Fibroblast of mammary gland (primary cell): ENCODE measurements at regions not wholly inside any gene's neighbourhood (a gene's known extent, or its start where the extent isn't known, plus 50 kb on each side); places are given as distances from the start of the nearest gene placed in this dataset.

Experiments
- DNase-seq: peaks from one replicate; pipeline ENCODE4 v3.0.0-alpha.2; 2010; ENCODE audit warnings: low read depth
- H3K4me3 ChIP-seq: 2 replicates; pipeline ENCODE4 v1.5.1; 2011; ENCODE audit warnings: low read depth, mild to moderate bottlenecking, low read length, moderate library complexity; ENCODE audit not compliant: control insufficient read depth
- TF ChIP-seq, protein P1 (sequence below): conservative IDR thresholded peaks from 2 replicates; pipeline ENCODE4 v1.5.1; 2011; ENCODE audit warnings: low read depth, low read length, inconsistent platforms; ENCODE audit not compliant: control insufficient read depth, insufficient read depth

DNA sequence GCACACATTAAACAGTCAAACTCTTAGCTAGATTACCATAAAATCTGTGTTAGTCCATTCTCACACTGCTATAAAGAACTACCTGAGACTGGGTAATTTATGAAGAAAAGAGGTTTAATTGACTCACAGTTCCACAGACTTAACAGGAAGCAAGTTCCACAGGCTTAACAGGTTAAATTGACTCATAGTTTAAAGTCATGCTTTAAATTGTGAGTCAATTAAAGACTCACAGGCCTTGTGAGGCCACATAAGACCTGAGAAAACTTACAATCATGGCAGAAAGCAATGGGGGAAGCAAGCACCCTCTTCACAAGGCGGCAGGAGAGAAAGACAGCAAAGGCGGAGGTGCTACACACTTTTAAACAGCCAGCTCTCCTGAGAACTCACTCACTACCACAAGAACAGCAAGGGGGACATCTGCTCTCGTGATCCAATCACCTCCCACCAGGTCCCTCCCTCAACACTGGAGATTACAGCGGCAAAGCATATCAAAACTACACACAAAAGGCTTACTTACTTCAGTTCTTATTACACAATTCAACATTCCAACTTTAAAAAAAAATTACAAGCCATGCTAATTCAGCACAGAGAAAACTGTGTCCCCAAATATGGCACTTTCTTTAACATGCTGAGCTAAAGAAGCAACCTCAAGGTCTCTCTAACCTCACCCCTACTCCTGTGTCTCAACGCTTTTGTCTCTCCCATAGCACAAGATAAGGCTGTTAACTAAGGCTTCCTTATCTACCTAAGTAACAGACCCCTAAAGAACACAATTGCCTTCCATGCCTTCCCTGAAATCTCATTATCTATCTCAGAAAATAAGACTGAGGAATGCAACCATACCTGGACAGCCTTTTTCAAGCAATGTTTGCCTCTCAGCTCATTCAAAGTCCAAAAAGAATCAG lies 805.1 kb downstream of the NR2F1-AS1 start:
- DNase-seq: peak; percentile 41
- TF ChIP-seq, protein P1, sequence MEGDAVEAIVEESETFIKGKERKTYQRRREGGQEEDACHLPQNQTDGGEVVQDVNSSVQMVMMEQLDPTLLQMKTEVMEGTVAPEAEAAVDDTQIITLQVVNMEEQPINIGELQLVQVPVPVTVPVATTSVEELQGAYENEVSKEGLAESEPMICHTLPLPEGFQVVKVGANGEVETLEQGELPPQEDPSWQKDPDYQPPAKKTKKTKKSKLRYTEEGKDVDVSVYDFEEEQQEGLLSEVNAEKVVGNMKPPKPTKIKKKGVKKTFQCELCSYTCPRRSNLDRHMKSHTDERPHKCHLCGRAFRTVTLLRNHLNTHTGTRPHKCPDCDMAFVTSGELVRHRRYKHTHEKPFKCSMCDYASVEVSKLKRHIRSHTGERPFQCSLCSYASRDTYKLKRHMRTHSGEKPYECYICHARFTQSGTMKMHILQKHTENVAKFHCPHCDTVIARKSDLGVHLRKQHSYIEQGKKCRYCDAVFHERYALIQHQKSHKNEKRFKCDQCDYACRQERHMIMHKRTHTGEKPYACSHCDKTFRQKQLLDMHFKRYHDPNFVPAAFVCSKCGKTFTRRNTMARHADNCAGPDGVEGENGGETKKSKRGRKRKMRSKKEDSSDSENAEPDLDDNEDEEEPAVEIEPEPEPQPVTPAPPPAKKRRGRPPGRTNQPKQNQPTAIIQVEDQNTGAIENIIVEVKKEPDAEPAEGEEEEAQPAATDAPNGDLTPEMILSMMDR: no peak
- no peak overlapping the region for H3K4me3 ChIP-seq

DNA sequence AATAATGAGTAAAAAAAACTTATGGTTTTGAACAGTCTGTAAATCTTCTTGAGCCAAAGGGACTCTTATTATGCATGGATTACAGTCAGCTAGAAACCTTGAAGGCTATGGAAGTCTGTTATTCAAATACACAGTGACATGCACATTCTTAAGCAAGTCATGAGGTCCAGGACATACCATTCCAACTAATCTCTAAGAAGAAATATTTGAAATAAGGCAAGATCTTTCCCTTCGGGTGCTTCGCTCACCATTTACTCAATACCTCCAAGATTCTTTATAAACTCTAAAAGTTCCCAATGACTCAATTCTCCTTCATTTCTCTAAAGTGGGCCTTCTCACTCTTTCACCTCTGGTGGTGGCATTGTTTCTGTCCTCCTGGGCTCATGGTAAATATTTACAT lies 811.0 kb downstream of the NR2F1-AS1 start:
- no peak overlapping the region for H3K4me3 ChIP-seq
- DNase-seq: peak; percentile 21
- TF ChIP-seq, protein P1: no peak

DNA sequence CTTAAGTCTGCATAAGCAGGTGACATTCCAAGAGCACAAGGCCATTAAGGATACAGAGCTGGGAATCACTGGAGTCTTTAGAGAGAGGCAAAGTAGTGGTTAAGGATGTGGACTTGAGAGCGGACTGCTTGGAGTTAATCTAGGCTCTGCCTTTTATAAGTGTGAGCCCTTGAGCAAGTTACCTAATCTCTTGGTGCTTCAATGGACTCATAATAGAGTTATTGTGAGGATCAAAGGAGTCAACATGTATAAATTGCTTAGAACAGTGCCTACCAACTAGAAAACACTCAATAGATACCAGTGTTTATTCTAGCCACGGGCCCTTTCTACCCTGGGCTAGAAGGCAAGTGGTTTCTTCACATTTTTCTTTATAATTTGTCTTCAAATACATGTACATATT lies 819.4 kb downstream of the NR2F1-AS1 start:
- no peak overlapping the region for H3K4me3 ChIP-seq
- TF ChIP-seq, protein P1: no peak
- DNase-seq: no peak

DNA sequence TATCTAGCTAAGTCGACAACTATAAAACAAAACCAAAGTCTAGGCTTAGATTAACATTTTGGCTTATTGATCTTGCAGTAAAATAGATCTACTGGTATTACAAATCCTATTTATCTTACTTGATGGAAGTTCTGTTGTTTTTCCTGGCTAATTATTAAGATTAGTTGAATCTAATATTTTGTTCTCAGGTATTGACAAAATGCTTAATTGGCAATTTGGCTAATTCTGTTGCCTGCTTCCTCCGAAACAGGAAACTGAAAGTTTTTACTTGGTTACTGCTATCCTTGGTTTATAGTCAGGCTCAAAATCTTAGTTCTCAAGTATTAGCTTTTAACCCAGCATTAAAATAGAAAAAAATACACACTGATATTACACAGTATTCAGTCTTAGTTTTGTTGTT lies 820.5 kb downstream of the NR2F1-AS1 start:
- DNase-seq: no peak
- H3K4me3 ChIP-seq: no peak overlapping the region
- TF ChIP-seq, protein P1: no peak

DNA sequence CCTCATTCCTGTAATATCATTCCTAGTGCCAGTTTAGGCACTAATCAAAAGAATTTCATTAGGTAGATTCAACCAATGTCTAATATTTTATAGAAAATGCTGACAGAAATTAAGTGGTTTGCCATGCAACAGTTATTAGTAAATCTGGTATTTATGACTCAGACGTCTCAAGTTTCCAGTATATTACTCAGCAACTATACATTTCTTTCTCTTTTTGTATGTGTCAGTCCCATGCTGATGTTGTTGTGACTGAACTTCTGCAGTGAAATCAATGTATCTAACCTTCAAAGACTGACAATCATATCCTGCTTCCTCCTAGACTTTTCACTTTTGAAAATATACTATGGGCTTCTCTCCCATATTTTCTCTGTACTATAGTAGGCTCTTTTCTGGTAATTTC lies 822.5 kb downstream of the NR2F1-AS1 start:
- H3K4me3 ChIP-seq: no peak overlapping the region
- TF ChIP-seq, protein P1: no peak
- DNase-seq: peak; percentile 80

DNA sequence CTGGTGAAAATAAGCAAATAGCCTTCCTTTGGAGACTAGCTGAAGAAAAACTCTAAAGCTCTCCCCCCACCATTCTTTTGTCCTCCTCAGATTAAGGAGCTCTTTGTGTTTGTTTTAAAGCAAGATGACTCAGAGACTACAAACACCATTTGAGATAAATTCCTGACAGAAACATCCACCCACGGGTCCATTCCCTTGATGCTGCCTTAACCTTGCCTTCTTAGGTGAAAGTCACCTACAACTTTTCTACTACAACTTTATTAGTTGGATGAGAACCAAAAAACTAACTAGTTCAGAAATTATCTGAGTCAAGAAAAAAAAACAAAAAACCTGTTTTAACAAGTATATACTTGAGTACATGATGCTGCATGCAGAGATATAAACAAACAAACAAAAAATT lies 831.1 kb downstream of the NR2F1-AS1 start:
- TF ChIP-seq, protein P1: no peak
- no peak overlapping the region for H3K4me3 ChIP-seq
- DNase-seq: peak; percentile 54
